DND-41 (cell line): ENCODE measurements at regions not wholly inside any gene's neighbourhood (a gene's known extent, or its start where the extent isn't known, plus 50 kb on each side); places are given as distances from the start of the nearest gene placed in this dataset.

Experiments used
- ATAC-seq: fragments of 200-7000 bp; cut with Tn5 transposase; 3 replicates; pipeline ENCODE4 v1.9.1; 2021; ENCODE audit warnings: low read depth; ENCODE audit not compliant: insufficient read depth
- DNase-seq: peaks from one replicate; pipeline ENCODE4 v3.0.0-alpha.2; 2020
- H2AFZ ChIP-seq: 2 replicates; pipeline ENCODE4 v1.6.0; 2012; ENCODE audit warnings: low read depth, low read length
- H3K27ac ChIP-seq: 2 replicates; pipeline ENCODE4 v1.5.1; 2012; ENCODE audit warnings: low read length, inconsistent platforms
- H3K27me3 ChIP-seq: fragments of 200-600 bp; sonication (generic); 2 replicates; pipeline ENCODE4 v1.6.0; 2012; ENCODE audit warnings: low read length, mild to moderate bottlenecking, inconsistent platforms; ENCODE audit not compliant: insufficient read depth, poor library complexity
- H3K36me3 ChIP-seq: 2 replicates; pipeline ENCODE4 v1.5.1; 2012; ENCODE audit warnings: low read length, inconsistent platforms; ENCODE audit not compliant: insufficient read depth
- H3K4me1 ChIP-seq: 2 replicates; pipeline ENCODE4 v1.5.1; 2012; ENCODE audit warnings: mild to moderate bottlenecking, low read length; ENCODE audit not compliant: insufficient read depth
- H3K4me2 ChIP-seq: 2 replicates; pipeline ENCODE4 v1.6.0; 2012; ENCODE audit warnings: mild to moderate bottlenecking, moderate library complexity, low read length, inconsistent platforms; ENCODE audit not compliant: insufficient read depth
- H3K4me3 ChIP-seq, 2 experiments: fragments of 200-600 bp in 1 of 2; shearing (Covaris generic) in 1 of 2; 2 replicates each; pipeline ENCODE4 v1.5.1; 2012 to 2016; ENCODE audit warnings: inconsistent platforms in 2 of 2, low read length in 2 of 2, mild to moderate bottlenecking in 2 of 2, low read depth in 1 of 2, moderate library complexity in 1 of 2
- H3K79me2 ChIP-seq: 2 replicates; pipeline ENCODE4 v1.6.0; 2012; ENCODE audit warnings: low read length, inconsistent platforms; ENCODE audit not compliant: insufficient read depth
- H3K9ac ChIP-seq: 2 replicates; pipeline ENCODE4 v1.6.0; 2012; ENCODE audit warnings: low read depth, mild to moderate bottlenecking, inconsistent platforms, low read length, moderate library complexity
- H3K9me3 ChIP-seq: 2 replicates; pipeline ENCODE4 v1.5.1; 2012; ENCODE audit warnings: low read length, moderate library complexity, mild to moderate bottlenecking, inconsistent platforms; ENCODE audit not compliant: insufficient read depth, severe bottlenecking
- H4K20me1 ChIP-seq: 2 replicates; pipeline ENCODE4 v1.6.0; 2012; ENCODE audit warnings: low read length; ENCODE audit not compliant: insufficient read depth
- EZH2 ChIP-seq: IDR thresholded peaks from 3 replicates; pipeline ENCODE4 v1.6.1; 2012; ENCODE audit warnings: borderline replicate concordance, low read depth, mild to moderate bottlenecking, moderate library complexity, low read length, inconsistent platforms; ENCODE audit not compliant: severe bottlenecking
- TF ChIP-seq, protein P1 (sequence below): IDR thresholded peaks from 2 replicates; pipeline ENCODE4 v1.5.1; 2012; ENCODE audit warnings: borderline replicate concordance, low read length, moderate library complexity, mild to moderate bottlenecking; ENCODE audit not compliant: poor library complexity, severe bottlenecking; ENCODE audit errors: extremely low read depth

- no peaks in the 10 kb centered on the region for H4K20me1 ChIP-seq
- no peaks in the 10 kb centered on the region for H3K4me1 ChIP-seq
- H3K9me3 ChIP-seq = no peaks in the 10 kb centered on the region
- H2AFZ ChIP-seq = no peak overlapping the region
- no peaks in the 10 kb centered on the region for H3K36me3 ChIP-seq
- H3K4me3 ChIP-seq = no peak overlapping the region
- H3K27ac ChIP-seq = no peak overlapping the region
- ATAC-seq (no peak), DNase-seq (no peak)
- no peaks in the 10 kb centered on the region for H3K79me2 ChIP-seq
- TF ChIP-seq, protein P1, sequence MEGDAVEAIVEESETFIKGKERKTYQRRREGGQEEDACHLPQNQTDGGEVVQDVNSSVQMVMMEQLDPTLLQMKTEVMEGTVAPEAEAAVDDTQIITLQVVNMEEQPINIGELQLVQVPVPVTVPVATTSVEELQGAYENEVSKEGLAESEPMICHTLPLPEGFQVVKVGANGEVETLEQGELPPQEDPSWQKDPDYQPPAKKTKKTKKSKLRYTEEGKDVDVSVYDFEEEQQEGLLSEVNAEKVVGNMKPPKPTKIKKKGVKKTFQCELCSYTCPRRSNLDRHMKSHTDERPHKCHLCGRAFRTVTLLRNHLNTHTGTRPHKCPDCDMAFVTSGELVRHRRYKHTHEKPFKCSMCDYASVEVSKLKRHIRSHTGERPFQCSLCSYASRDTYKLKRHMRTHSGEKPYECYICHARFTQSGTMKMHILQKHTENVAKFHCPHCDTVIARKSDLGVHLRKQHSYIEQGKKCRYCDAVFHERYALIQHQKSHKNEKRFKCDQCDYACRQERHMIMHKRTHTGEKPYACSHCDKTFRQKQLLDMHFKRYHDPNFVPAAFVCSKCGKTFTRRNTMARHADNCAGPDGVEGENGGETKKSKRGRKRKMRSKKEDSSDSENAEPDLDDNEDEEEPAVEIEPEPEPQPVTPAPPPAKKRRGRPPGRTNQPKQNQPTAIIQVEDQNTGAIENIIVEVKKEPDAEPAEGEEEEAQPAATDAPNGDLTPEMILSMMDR = no peak
- no peak for TF ChIP-seq EZH2
- H3K27me3 ChIP-seq = no peaks in the 10 kb centered on the region
- H3K9ac ChIP-seq = no peak overlapping the region
- no peak overlapping the region for H3K4me2 ChIP-seq
Observed at GRCh38 chr20:11719153-11719552, 198.5 kb upstream of the BTBD3 start.

DNA sequence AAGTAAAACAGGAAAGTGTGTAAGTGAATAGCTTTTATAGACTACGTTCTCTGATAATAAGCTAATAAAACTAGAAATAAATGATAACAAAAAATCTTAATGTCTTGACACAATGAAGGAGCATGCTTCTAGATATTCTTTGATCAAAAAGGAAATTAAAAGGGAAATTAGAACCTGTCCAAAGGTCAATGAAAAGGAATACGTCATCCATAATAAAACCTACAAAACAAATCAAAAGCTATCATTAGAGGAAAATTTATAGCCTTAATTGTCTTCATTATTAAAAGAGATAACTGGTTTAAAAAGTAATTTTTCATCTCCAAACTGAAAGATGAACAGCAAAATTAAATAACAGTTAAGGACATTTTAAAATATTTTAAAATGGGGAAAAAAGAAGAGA lies 196.3 kb upstream of the BTBD3 start:
- no peaks in the 10 kb centered on the region for H3K36me3 ChIP-seq
- H3K9ac ChIP-seq = no peak overlapping the region
- H2AFZ ChIP-seq = no peak overlapping the region
- no peak for TF ChIP-seq EZH2
- TF ChIP-seq, protein P1 = no peak
- no peak overlapping the region for H3K4me2 ChIP-seq
- DNase-seq = no peak
- ATAC-seq = no peak
- no peak overlapping the region for H3K27ac ChIP-seq
- H3K9me3 ChIP-seq = no peaks in the 10 kb centered on the region
- H3K79me2 ChIP-seq = no peaks in the 10 kb centered on the region
- no peaks in the 10 kb centered on the region for H3K27me3 ChIP-seq
- no peak overlapping the region for H3K4me3 ChIP-seq
- no peaks in the 10 kb centered on the region for H3K4me1 ChIP-seq
- no peaks in the 10 kb centered on the region for H4K20me1 ChIP-seq

DNA sequence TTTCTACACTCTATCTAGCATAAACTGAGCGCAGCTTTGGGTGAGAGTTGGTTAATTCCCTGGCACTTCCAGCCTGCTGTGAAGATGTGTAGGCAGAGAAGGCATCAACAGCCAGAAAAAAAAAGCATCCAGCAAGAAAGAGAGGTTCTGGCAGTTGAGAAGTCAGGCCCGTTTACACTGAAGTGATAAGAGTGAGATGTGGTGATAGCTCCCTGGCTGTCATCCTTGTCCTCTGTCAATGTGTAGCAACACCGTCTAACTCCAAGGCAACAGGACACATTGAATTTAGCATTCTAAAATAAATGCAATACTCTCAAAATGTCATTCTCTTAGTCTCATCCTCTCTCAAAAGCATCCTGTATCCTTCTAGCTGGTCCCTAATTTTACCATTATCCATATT lies 193.6 kb upstream of the BTBD3 start:
- Histone ChIP-seq H3K27me3 (no peaks in the 10 kb centered on the region), H3K79me2 (no peaks in the 10 kb centered on the region), H3K36me3 (no peaks in the 10 kb centered on the region), H3K27ac (no peak overlapping the region), H3K4me1 (no peaks in the 10 kb centered on the region), H3K9me3 (no peaks in the 10 kb centered on the region), H3K9ac (no peak overlapping the region), H2AFZ (no peak overlapping the region), H4K20me1 (no peaks in the 10 kb centered on the region), H3K4me3 (no peak overlapping the region), H3K4me2 (no peak overlapping the region)
- no peak for ATAC-seq
- DNase-seq = no peak
- TF ChIP-seq, protein P1 = no peak
- TF ChIP-seq EZH2 = no peak

- Histone ChIP-seq H4K20me1 (no peaks in the 10 kb centered on the region), H3K9ac (no peak overlapping the region), H3K4me3 (no peak overlapping the region), H3K79me2 (no peaks in the 10 kb centered on the region), H3K4me2 (no peak overlapping the region), H3K27ac (no peak overlapping the region), H3K4me1 (no peaks in the 10 kb centered on the region), H3K9me3 (no peaks in the 10 kb centered on the region), H3K36me3 (no peaks in the 10 kb centered on the region), H2AFZ (no peak overlapping the region), H3K27me3 (no peaks in the 10 kb centered on the region)
- ATAC-seq (no peak), DNase-seq (no peak)
- TF ChIP-seq, protein P1 = no peak
- no peak for TF ChIP-seq EZH2
Observed at GRCh38 chr20:11726026-11726425, 191.7 kb upstream of the BTBD3 start.
